ENCODE measurements at regions not wholly inside any gene's neighbourhood (a gene's known extent, or its start where the extent isn't known, plus 50 kb on each side); places are given as distances from the start of the nearest gene placed in this dataset.

- no peak overlapping the region for H3K4me3 ChIP-seq (ENCODE audit: low read depth, low read length)
- H3K27me3 ChIP-seq (ENCODE audit: control insufficient read depth, insufficient read depth, low read length): no peaks in the 10 kb centered on the region
- no peak for DNase-seq (ENCODE audit: low read depth, low spot score)
- ChIA-PET CTCF (no interaction called here), POLR2A (no interaction called here)
- TF ChIP-seq CTCF (IDR thresholded peaks at IDR 0.05; ENCODE audit: low read depth, low read length): no peak
- H3K27ac ChIP-seq (ENCODE audit: low read depth, low read length): no peak overlapping the region
- H3K9me3 ChIP-seq (ENCODE audit: control insufficient read depth, insufficient read depth, low read length): peaks cover 15% of the 10 kb centered on the region
Observed at GRCh38 chr2:117065912-117066311, 748.6 kb upstream of the DDX18 start.

- CTCF ChIA-PET: no interaction called here
- Histone ChIP-seq H3K4me3 (ENCODE audit: low read depth, low read length) (no peak overlapping the region), H3K27me3 (ENCODE audit: control insufficient read depth, insufficient read depth, low read length) (no peaks in the 10 kb centered on the region), H3K9me3 (ENCODE audit: control insufficient read depth, insufficient read depth, low read length) (peaks cover 21% of the 10 kb centered on the region), H3K27ac (ENCODE audit: low read depth, low read length) (no peak overlapping the region)
- DNase-seq (ENCODE audit: low read depth, low spot score): no peak
- POLR2A ChIA-PET: no interaction called here
- TF ChIP-seq CTCF (IDR thresholded peaks at IDR 0.05; ENCODE audit: low read depth, low read length): no peak
Observed at GRCh38 chr2:117067900-117068299, 746.6 kb upstream of the DDX18 start.

GRCh38 chr2:117068371-117068770 lies 746.1 kb upstream of the DDX18 start:
- TF ChIP-seq CTCF (IDR thresholded peaks at IDR 0.05; ENCODE audit: low read depth, low read length): no peak
- no peak overlapping the region for H3K27ac ChIP-seq (ENCODE audit: low read depth, low read length)
- H3K27me3 ChIP-seq (ENCODE audit: control insufficient read depth, insufficient read depth, low read length): no peaks in the 10 kb centered on the region
- CTCF ChIA-PET: no interaction called here
- no peak for DNase-seq (ENCODE audit: low read depth, low spot score)
- peaks cover 21% of the 10 kb centered on the region for H3K9me3 ChIP-seq (ENCODE audit: control insufficient read depth, insufficient read depth, low read length)
- H3K4me3 ChIP-seq (ENCODE audit: low read depth, low read length): no peak overlapping the region
- POLR2A ChIA-PET: no interaction called here

- Histone ChIP-seq H3K27ac (ENCODE audit: low read depth, low read length) (no peak overlapping the region), H3K27me3 (ENCODE audit: control insufficient read depth, insufficient read depth, low read length) (no peaks in the 10 kb centered on the region), H3K4me3 (ENCODE audit: low read depth, low read length) (no peak overlapping the region), H3K9me3 (ENCODE audit: control insufficient read depth, insufficient read depth, low read length) (peaks cover 18% of the 10 kb centered on the region)
- POLR2A ChIA-PET: no interaction called here
- TF ChIP-seq CTCF (IDR thresholded peaks at IDR 0.05; ENCODE audit: low read depth, low read length): no peak
- DNase-seq (ENCODE audit: low read depth, low spot score): no peak
- CTCF ChIA-PET: no interaction called here
Observed at GRCh38 chr2:117071556-117072102, 742.9 kb upstream of the DDX18 start.

- Histone ChIP-seq H3K27ac (ENCODE audit: low read depth, low read length) (no peak overlapping the region), H3K4me3 (ENCODE audit: low read depth, low read length) (no peak overlapping the region), H3K9me3 (ENCODE audit: control insufficient read depth, insufficient read depth, low read length) (peaks cover 19% of the 10 kb centered on the region), H3K27me3 (ENCODE audit: control insufficient read depth, insufficient read depth, low read length) (no peaks in the 10 kb centered on the region)
- no peak for TF ChIP-seq CTCF (IDR thresholded peaks at IDR 0.05; ENCODE audit: low read depth, low read length)
- no peak for DNase-seq (ENCODE audit: low read depth, low spot score)
- POLR2A ChIA-PET: no interaction called here
- CTCF ChIA-PET: no interaction called here
Observed at GRCh38 chr2:117074756-117075155, 739.7 kb upstream of the DDX18 start.

Measured in AG04450 (cell line).